HG03139 (cell line): ENCODE measurements at regions not wholly inside any gene's neighbourhood (a gene's known extent, or its start where the extent isn't known, plus 50 kb on each side); places are given as distances from the start of the nearest gene placed in this dataset.

ENCODE experiments used
- ATAC-seq: cut with Tn5 transposase; IDR thresholded peaks from one replicate; pipeline ENCODE4 v1.9.1; 2021; ENCODE audit not compliant: unreplicated experiment

DNA sequence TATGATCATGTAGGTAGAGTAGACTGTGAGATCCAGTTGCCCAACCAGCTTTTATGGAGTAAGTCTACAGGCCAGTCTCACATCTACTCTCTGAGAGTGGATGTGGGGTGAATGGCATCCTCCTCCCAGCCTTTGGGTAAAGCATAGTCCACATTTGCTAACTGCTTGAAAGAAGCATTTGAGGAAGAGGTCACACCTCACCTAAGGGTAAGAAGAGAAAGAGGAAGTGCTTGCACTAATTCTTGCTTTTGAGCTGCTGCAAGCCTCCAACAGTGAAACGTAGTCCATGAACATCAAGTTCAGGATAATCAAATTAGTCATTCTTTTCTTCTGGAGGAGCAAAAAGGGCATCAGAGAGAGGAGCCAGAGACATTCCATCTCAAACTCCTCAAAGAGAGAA is 93.9 kb upstream of the AGR3 start:
- no peak for ATAC-seq

DNA sequence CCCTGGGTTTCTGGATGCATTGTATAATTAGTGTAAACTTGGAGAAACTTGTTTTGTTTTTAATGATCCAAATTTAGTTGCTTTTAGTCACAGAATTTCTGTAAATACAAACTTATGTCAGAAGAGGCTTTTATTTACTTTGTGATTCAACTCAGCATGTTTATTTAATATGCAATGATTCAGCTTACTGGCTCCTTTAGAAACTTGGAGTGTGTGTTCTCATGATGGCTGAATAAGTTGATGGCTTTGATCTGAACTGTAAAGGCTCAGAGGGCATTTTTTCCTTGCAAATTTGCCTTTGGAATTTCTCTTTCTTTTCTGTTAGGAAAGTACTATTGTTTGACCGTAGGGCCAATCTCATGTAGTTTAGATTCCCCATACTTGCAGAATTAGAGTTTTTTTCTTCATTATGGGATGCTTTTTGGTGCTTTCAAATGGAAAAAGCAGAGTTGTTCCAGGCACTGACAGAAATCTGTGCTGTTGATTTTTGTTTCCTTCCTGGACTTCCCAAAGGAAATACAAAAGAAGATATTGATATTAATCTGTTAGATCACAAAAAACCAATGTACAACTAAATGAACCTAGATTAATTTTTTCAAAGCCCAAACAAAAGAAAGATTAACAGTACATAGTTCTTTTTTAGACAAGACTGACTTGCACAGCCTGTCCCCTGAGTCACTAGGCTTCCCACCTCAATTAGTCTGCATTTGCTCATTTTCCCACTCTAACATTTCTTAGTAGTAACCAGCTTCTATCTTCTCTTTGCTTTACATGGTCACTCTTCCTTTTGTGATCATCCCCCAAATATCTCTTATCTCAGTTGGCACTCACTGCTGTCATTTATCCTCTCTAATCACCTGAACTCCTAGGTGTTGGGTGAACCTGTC is 96.8 kb upstream of the AGR3 start:
- no peak for ATAC-seq

DNA sequence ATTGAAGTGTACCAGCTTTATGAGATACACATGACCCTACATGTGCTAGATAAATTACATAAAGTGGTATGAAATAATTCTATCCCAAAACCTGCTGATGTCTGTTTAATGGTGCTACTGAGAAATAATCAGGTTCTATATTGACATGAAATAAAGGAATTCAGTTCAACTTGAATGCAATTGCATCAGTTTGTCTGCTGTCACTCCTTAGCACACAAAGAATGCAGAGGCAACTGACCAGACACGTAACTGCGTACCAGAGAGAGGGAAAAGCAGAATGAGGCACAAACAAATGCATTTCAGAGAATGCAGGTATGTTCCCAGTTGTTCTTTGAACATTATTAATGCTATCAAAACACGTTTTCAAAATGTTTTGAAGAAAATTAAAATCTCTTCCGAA is 98.8 kb upstream of the AGR3 start:
- no peak for ATAC-seq

DNA sequence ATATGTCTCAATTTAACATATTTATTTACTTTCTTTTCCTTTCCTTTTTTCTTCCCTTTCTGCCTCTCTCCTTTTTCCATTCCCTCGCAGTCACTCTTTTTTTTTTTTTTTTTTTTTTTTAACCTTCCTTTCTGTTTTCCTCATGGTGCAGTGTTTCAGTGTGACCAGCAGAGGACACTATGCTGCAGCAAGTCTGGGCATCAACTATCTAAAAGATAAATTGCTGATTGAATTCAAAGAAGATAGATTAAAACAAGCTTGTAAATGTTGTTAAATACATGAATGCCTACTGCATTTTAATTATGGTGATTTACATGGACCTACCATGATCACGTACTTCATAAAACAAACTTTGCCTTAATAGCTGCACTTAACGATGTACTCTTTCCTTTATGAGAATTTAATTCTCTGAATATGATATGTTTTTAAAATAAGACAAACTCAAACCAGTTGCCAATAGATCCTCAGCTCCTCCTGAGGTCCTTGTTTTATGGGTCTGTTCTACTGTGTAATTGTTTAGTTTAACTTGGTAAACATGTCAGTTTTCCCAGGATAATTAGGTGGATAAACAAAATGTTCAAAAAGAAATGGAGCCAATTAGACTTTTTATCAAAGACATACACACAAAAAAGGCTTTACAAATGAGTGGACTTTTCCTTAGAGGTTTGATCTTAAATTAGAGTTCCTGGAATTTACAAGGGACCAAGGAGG is 101.0 kb upstream of the AGR3 start:
- ATAC-seq, result no peak

DNA sequence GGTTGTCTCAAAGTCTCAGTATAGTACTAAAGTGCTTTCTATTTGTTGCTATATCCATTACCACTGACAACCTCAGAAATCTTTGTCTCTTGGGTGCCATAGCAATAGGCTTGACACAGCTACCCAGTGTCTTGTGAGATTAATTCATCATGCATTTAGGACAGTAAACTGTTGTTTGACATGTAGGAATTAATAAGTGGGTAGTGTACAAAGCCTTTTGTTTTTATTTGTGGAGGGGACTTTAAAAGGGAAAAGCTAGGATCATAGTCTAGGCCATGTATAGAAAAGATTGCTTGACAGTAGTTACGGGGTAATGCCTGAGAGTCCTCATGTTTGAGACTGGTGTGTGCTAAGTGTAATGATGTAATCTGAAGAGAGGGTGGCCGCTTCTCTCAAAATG is 102.6 kb upstream of the AGR3 start:
- ATAC-seq, result no peak

DNA sequence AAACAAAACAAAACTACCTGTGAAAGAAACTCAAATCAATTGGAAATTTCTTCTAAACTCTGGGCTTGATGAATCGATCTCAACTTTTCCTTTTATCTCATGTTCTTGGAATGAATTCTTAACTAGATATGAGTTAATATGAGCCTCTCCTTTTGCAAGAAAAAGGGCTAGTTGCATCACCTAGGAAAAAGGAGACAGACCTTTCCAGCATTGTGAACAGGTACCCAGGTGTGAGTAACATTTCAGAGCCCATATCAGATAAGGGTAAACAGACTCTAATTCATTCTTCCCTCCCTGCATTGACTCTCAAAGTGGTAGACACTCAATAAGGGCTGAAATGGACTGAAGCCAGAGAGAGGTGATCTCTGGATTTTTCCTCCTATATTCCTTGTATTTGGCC is 103.8 kb upstream of the AGR3 start:
- no peak for ATAC-seq

DNA sequence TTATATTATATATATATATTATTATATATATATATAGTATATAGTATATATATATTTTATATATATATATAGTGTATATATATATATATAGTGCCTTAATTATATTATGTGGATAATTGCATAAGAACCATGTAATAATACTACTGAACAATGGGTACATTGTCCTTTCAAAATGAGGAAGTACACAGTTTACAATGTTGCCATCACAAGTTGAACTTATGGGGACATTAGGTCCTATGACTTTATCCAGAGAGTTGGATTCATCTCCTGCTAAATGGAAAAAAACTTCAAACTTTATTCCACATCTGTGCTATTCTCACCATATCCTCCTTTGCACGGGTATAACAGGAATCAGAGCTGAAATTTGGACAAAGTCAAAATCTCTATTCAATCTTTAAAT is 105.0 kb upstream of the AGR3 start:
- ATAC-seq, result no peak

DNA sequence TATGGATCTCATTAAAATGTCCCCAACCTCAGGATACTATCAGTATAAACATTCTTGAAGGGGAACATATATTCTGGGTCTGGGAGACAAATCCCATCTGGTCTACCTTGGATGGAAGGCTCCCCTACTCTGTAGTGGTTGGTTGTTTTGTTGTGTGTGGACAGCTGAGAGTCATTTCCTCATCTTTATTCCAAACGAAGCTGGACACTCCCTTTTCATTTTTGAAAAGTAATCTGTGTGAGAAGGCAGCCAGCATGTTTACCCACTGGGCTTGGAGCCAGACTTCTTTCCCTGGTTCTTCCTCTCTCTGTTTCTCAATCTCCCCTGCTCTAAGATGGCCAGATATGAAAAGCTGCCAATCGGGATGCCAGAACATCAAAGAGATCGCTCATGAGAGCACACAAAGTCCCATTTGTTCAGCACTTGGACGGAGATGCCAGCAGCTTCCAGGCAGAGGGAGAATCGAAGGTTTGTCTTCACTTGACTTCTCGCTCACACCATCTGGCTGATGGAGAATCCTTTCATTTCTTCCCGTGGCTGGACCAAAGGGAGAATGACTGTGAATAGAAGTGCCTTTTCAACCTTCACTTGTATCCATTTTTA is 108.1 kb upstream of the AGR3 start:
- ATAC-seq, result no peak

DNA sequence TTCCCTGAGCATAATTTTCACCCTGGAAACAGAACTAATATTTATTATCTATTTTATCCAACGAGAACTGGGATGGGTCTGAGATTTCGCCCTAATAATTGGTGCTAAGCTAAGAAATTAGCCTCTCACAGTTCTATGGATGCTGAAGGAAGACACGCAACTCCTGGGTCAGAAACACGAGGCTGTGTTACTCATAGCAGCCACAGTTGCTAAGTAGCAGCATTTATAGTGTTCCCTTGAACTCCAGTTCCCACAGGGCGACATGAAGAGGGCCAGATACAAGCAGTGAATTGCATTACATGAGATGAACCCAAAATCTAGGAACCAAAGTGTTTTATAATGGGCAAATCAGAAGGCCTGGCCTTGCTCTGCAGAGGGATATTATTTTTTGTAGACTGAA is 109.8 kb upstream of the AGR3 start:
- ATAC-seq, result no peak

DNA sequence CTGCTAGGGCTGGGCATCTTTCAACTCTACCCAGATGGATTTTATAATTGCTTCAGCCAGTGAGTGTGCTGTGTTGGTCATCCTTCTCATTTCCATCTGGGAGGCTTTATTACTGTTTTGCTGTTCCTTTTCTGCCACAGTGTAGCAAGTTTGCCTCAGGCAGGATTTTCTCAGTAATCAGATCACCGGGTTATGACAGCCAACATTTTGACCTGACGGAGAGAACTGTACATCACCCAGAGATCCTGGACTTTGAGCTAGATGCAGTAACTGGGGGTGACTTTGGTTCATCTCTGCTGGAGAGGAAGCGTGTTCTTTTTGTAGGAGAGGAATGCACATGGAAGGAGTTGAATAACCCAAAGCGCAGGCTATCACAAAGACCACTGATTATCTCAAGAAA is 111.8 kb upstream of the AGR3 start:
- ATAC-seq, result no peak

DNA sequence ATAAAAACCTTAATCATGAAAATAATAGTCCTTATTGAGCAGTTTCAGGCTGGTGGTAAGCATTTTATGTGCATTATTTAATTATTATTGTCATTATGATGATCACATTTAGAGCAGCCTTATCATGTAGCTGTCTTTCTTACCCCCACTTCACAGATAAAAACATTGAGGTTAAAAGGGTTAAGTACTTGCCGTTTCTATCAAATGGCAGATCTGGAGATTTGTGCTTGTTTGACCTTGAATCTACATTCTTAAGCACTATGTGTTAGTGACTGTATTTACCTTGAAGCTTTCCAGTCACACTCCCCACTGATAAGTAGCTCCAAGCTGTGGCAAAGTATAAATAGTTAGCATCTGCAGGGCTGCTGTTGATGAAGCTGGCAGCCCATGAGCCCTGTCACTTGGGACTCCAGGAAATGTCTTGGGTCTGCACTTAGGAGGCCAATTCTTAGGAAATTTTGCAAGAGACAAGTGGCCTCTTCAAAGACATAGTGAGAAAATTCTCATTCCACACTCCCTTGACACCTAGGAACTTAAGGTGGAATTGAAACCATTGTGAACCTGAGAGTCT is 116.8 kb upstream of the AGR3 start:
- no peak for ATAC-seq

DNA sequence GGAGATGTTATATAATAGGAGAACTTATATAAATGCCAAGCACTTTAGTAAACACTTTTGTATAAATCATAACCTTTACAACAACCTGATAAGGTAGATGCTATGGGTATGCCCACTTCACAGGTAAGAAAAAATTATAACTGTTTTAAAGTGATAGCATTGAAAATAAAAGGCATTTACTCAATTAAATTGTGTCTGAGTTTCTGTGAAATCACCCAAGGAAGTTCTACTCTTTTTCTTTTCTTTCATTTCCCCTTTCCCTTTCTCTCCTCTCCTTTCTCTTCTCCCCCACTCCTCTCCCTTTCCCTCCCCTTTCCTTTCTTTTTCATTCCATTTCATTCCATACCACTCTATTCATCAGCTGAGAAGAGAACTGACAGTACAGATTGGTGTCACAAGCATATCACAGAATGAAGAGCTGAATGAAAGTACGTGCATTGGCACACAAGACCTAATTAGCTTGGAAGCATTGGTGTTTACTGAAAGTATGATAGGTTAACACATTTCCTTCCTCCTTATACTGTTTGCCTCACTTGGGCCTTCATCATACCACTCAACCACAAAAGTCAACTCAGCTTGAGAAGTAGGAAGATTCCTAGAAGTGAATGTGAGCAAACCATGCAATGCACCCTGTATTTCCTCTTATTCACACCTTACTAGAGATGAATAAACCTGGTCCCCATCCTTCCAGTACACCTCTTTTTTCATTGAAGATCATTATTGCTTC is 117.9 kb upstream of the AGR3 start:
- ATAC-seq, result no peak

DNA sequence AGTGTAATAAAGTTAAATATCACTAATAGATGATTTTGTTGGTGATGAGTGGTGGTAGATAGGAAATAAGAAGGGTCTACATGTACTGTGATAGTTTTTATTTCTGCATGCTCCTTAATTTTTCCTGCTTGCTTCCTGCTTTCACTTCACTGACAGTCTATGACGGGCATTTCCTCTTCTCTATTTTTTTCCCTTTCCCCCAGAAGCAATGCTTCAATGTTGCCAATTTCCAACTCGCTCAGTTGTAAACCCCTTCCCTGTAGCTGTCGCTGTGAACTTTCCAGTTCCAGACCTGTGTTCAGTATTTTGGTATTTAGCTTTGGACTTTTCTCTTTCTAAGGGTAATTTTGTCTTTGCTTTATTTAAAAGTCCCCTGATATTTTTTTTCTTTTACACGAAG is 123.5 kb upstream of the AGR3 start:
- no peak for ATAC-seq

DNA sequence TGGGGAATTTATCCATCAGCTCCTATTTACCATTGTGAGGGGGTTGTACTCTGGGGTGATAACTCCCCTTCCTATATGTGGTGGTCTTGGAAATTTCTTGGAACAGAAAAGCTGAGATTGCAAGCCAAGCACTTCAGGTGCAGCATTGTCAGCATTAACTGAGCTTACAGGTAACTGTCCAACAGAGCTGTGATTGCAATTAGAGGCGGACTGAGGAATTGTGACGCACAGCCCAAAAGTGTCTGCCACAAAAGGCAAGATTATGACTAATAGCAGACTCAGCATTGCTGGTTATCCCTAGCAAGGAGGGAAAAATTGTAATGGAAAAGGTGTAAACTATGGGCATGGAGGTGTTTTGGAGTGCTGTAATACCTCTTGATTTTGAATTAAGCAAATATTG is 126.1 kb upstream of the AGR3 start:
- no peak for ATAC-seq

DNA sequence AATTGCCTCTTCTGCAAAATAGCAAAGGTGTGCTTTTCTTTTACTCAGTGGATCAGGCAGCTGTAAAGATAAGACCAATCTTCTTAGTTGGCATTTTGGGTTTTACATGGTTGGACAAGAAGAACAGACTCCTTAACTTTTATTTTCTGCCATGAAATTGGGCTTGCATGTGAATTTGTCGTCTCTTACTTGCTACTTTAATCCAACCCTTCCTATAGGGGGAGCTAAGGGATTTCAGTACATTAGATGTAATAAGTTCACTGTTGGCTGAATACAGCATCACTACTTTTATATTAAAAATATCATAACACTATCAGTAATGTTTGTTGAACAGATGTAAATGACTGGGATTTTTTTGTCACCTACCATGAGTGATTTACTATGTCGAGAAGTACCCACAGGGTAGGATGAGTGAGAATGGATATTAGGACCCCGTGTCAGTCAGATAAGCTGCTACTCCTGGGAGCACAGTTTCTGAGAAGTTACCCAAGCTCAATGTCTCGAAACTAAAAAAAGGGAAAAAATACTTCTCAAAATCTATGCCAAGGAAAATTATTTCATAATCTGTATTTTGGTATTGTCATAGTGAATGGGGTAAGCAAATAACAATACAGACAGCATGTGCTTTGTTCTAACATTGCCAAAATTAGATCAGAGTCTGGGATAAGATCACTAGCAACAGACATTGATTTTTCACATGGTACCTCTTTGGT is 127.4 kb upstream of the AGR3 start:
- ATAC-seq, result no peak

DNA sequence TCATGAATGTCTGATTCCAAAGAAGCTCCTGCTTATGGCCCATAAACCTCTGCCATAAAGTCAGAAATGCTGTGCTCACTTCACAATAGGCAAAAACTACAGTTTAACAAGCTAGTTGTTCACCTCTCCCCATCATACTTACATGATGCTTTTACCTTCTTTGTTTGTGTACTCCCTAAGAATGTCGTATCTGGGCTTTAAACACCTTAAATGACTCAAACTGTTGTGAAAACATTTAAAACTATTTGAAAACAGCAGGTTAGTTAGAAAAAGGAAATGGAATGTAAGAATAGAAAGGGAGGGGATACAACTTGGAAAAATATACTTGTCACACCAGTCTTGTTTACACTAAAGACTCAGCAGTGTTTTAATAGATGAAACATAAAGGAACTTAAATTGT is 128.2 kb upstream of the AGR3 start:
- ATAC-seq, result no peak

DNA sequence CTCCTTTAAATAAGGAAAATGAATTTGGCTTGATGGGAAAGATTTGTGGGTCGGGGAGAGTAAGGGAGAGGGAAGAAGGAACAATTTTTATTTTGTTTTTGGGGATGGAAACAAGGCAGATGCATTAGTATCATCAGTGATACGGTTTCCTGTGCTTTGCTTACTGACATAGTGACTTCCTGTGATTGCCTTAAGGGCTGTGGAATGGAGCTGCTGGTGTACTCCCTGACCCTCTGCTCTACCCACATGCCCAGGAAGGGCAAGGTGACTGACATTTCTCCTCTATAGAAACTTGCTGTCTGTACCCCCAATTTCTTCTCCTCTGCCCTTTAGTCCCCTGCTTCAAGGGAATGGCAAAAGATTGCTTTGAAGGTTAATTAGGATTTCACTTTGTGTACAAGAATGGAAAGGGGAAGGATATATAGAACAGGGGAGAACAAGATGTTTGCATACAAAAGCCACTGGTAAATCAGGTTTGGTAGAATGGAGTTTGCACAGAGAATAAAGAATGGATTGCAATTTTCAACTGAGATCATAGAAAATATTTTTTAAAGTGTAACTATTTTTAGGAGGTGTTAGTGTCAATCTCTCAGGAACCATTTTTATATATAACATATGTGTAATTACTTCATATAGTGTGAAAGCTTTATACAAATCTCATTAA is 129.0 kb upstream of the AGR3 start:
- ATAC-seq, result no peak

DNA sequence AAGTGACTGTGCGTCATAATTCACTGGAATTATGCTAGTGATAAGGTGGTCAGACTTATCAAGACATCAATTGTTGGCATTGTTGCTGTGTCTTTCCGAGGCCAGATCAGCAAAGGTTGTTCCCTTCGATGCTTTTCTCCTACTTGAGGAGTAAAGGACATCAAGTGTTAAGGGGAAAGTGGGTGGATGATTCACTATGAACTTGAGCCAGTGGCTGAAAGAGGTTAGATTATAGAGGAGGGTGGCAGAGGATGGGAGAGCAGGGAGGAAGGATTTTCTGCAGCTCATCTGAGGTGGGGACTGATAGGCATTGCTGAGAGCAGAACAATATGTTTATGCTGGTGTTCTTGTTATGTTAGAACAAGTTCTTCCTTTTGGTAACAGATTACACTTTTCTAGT is 131.4 kb upstream of the AGR3 start:
- no peak for ATAC-seq

DNA sequence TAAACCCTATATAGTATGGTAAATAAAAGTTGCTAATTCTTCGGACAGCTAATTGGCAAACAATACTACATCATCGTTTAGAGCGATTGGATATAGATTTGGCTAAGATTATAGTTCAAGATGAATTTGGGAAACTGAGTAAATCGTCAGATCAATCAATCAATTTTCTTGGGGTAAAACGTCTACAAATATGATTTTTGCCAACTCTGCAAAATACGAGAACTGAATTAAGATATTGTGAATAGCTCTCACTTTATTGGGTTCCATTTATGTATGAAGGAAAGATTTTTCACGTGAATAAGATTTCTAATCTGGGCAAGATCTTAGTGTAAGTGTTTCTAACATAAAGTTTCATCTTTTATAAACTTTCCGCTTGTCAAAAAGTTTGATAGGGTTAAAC is 132.9 kb upstream of the AGR3 start:
- no peak for ATAC-seq

DNA sequence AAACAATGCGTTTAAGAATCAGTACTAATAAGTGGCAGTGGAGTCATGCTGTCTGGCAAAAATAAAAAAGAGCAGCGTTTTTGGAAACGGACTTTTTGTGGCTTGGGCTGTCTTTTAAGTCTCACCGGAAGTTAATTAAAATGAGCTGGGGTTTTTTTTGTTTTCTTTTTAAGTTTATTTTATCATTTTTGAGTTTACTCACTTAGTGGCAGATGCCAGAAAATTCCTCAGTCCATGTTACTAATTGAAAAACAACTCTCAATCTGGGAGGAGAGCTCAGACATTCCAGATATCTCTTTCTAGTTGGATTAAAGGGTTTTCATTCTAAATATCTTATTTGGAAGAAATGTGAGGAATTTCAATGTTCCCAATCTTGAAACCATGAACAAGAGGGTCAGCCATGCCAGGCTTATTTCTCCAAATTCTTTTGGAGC is 133.8 kb upstream of the AGR3 start:
- no peak for ATAC-seq
